ENCODE measurements at regions not wholly inside any gene's neighbourhood (a gene's known extent, or its start where the extent isn't known, plus 50 kb on each side); places are given as distances from the start of the nearest gene placed in this dataset.

- TF ChIP-seq CTCF (conservative IDR thresholded peaks at IDR 0.05; ENCODE audit: low read length): no peak
- no peak for TF ChIP-seq EZH2phosphoT487 (IDR thresholded peaks at IDR 0.05; ENCODE audit: borderline replicate concordance, low read depth, low read length)
These were observed 71.5 kb downstream of the ARHGAP35 start for GRCh38 chr19:46932346-46932745.

All from OCI-LY7 (cell line).